Fibroblast of mammary gland (primary cell): ENCODE measurements at regions not wholly inside any gene's neighbourhood (a gene's known extent, or its start where the extent isn't known, plus 50 kb on each side); places are given as distances from the start of the nearest gene placed in this dataset.

ENCODE experiments used
- DNase-seq: peaks from one replicate; pipeline ENCODE4 v3.0.0-alpha.2; 2010; ENCODE audit warnings: low read depth
- H3K4me3 ChIP-seq: 2 replicates; pipeline ENCODE4 v1.5.1; 2011; ENCODE audit warnings: low read depth, mild to moderate bottlenecking, low read length, moderate library complexity; ENCODE audit not compliant: control insufficient read depth
- TF ChIP-seq, protein P1 (sequence below): conservative IDR thresholded peaks from 2 replicates; pipeline ENCODE4 v1.5.1; 2011; ENCODE audit warnings: low read depth, low read length, inconsistent platforms; ENCODE audit not compliant: control insufficient read depth, insufficient read depth

DNA sequence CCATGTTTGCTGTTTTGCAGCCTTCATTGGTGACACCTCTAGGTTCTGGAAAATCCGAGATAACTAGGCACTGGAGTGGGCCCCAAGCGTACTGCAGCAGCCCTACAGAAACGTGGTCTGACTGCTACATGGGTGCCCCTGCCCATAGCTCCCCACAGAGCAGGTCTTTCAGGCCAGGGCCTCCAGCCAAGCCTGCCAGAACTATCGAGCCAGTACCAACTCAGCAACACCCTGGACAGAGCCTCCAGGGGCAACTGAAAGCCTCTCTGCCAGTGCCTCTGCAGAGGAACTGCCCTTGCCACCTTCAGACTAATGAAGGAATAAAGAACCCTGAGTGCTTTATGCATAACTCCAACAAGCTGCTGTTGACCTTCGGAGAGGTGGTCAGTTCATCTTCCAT, 111.1 kb upstream of the PPP3CA start:
- TF ChIP-seq, protein P1, sequence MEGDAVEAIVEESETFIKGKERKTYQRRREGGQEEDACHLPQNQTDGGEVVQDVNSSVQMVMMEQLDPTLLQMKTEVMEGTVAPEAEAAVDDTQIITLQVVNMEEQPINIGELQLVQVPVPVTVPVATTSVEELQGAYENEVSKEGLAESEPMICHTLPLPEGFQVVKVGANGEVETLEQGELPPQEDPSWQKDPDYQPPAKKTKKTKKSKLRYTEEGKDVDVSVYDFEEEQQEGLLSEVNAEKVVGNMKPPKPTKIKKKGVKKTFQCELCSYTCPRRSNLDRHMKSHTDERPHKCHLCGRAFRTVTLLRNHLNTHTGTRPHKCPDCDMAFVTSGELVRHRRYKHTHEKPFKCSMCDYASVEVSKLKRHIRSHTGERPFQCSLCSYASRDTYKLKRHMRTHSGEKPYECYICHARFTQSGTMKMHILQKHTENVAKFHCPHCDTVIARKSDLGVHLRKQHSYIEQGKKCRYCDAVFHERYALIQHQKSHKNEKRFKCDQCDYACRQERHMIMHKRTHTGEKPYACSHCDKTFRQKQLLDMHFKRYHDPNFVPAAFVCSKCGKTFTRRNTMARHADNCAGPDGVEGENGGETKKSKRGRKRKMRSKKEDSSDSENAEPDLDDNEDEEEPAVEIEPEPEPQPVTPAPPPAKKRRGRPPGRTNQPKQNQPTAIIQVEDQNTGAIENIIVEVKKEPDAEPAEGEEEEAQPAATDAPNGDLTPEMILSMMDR = no peak
- no peak overlapping the region for H3K4me3 ChIP-seq
- no peak for DNase-seq

DNA sequence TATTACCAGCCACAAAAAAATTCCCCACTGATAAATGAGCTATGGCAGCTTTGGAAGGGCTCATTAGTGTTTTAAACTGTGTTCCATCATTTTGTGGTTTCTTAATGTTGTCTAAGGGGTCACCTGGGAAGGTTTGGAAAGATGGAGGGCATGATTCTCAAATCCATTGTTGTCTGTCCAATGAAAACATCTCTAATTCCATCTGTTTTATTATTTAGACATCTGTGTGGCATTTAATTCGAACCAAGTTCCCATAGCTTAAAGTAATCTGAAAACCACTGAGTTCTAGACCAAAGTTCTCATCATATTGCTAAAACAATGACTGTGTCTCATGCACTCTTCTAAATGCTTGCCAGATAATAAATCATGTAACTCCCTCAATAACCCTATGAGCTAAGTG, 103.8 kb upstream of the PPP3CA start:
- DNase-seq = peak; percentile 29
- H3K4me3 ChIP-seq = no peak overlapping the region
- TF ChIP-seq, protein P1 = no peak

- DNase-seq = no peak
- TF ChIP-seq, protein P1 = no peak
- no peak overlapping the region for H3K4me3 ChIP-seq
Observed at GRCh38 chr4:101441446-101441845, 94.1 kb upstream of the PPP3CA start.

GRCh38 chr4:101439926-101440325, 92.6 kb upstream of the PPP3CA start:
- TF ChIP-seq, protein P1 = no peak
- no peak overlapping the region for H3K4me3 ChIP-seq
- peak; percentile 69 for DNase-seq

- H3K4me3 ChIP-seq = no peak overlapping the region
- DNase-seq = no peak
- TF ChIP-seq, protein P1 = no peak
Observed at GRCh38 chr4:101421386-101421785, 74.1 kb upstream of the PPP3CA start.

GRCh38 chr4:101420661-101421060, 73.3 kb upstream of the PPP3CA start:
- DNase-seq = peak; percentile 16

More at GRCh38 chr4:101420661-101421060, 73.3 kb upstream of the PPP3CA start:
- H3K4me3 ChIP-seq = no peak overlapping the region
- TF ChIP-seq, protein P1 = no peak
